ENCODE measurements at regions not wholly inside any gene's neighbourhood (a gene's known extent, or its start where the extent isn't known, plus 50 kb on each side); places are given as distances from the start of the nearest gene placed in this dataset.

GRCh38 chr7:43040461-43040860 is 72.0 kb upstream of the HECW1 start:
- ATAC-seq (replicated peaks in 1 of 4) = no peak
- H3K27me3 ChIP-seq (replicated peaks in 1 of 2; ENCODE audit: control insufficient read depth in 2 of 2, extremely low read depth in 1 of 2, insufficient read depth in 2 of 2, low read length in 1 of 2) = peaks cover 0 to 4% of the 10 kb centered on the region in 2 experiments
- DNase-seq = no peak
- ChIA-PET POLR2A (no interaction called here), CTCF (no interaction called here)
- H3K36me3 ChIP-seq (ENCODE audit: control insufficient read depth in 2 of 2, extremely low read depth in 1 of 2, insufficient read depth in 1 of 2, low read length in 1 of 2) = no peaks in the 10 kb centered on the region
- Mint-ChIP-seq H3K27me3 (peaks cover 10 to 26% of the 10 kb centered on the region in 2 donors), H3K27ac (no peak overlapping the region), H3K36me3 (no peaks in the 10 kb centered on the region), H3K4me1 (no peaks in the 10 kb centered on the region), H3K9me3 (no peaks in the 10 kb centered on the region), H3K4me3 (no peak overlapping the region)
- H3K9me3 ChIP-seq = no peaks in the 10 kb centered on the region
- no peak overlapping the region for H3K27ac ChIP-seq (ENCODE audit: low read length)
- H3K4me1 ChIP-seq (ENCODE audit: control insufficient read depth in 1 of 2, extremely low read depth in 1 of 2, insufficient read depth in 2 of 2, low read length in 2 of 2) = no peaks in the 10 kb centered on the region
- no peak overlapping the region for H3K4me3 ChIP-seq (ENCODE audit: control insufficient read depth in 1 of 2, extremely low read depth in 1 of 2, low read length in 1 of 2)

DNA sequence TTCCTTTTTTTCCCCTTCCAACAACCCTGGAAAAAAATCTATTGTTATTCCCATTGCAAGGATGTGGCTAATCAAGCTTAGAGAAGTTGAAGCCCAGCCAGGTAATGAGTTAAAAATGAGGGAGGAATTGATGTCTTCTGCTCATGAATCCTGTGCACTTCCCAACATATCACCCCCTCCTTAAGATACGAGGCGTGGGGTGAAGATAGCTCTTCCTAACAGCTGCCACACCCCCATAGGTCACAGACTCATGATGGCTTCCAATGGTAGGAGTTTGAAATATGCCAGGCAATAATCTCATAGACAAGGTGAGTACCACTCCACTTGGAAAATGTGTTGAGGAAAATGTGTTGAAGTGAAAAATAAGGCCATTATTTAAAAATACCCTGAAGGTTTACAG is 71.3 kb upstream of the HECW1 start:
- CTCF ChIA-PET = no interaction called here
- H3K27ac Mint-ChIP-seq = no peak overlapping the region

DNA sequence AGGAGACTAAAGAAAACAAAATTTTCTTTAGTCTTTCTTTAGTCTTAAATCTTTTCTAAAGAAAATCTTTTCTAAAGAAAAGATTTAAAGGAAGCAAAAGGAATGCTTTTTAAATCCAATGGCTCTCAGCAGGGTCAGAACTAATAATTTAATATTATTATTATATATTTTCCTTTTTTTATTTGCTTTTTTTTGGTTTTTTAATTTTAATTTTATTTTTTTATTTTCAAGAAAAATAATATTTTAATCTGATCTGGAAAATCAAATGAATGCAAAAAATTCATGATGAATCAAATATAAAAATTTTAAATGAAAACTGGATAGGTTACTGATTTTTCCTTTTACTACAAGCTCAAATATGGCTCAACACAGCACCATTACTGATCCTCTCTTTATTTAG is 70.7 kb upstream of the HECW1 start:
- DNase-seq (no peak), ATAC-seq (replicated peaks in 1 of 4) (no peak)
- H3K4me3 Mint-ChIP-seq = no peak overlapping the region
- peaks cover 12 to 33% of the 10 kb centered on the region in 2 donors for H3K27me3 Mint-ChIP-seq
- no peak overlapping the region for H3K27ac ChIP-seq (ENCODE audit: low read length)
- no peaks in the 10 kb centered on the region for H3K4me1 ChIP-seq (ENCODE audit: control insufficient read depth in 1 of 2, extremely low read depth in 1 of 2, insufficient read depth in 2 of 2, low read length in 2 of 2)
- no peaks in the 10 kb centered on the region for H3K9me3 ChIP-seq
- H3K4me1 Mint-ChIP-seq = no peaks in the 10 kb centered on the region
- no peaks in the 10 kb centered on the region for H3K36me3 Mint-ChIP-seq
- H3K27ac Mint-ChIP-seq = no peak overlapping the region
- ChIA-PET CTCF (interaction anchor here in 1 of 2 donors (0.6 kb wide), 1 partner anchor 13 kb away, joined by 4 read pairs; no protein-coding TSS in a partner anchor), POLR2A (no interaction called here)
- H3K36me3 ChIP-seq (ENCODE audit: control insufficient read depth in 2 of 2, extremely low read depth in 1 of 2, insufficient read depth in 1 of 2, low read length in 1 of 2) = no peaks in the 10 kb centered on the region
- H3K9me3 Mint-ChIP-seq = no peaks in the 10 kb centered on the region
- H3K27me3 ChIP-seq (replicated peaks in 1 of 2; ENCODE audit: control insufficient read depth in 2 of 2, extremely low read depth in 1 of 2, insufficient read depth in 2 of 2, low read length in 1 of 2) = peaks cover 0 to 9% of the 10 kb centered on the region in 2 experiments
- H3K4me3 ChIP-seq (ENCODE audit: control insufficient read depth in 1 of 2, extremely low read depth in 1 of 2, low read length in 1 of 2) = no peak overlapping the region

More for the DNA sequence above, 71.3 kb upstream of the HECW1 start:
- H3K4me1 ChIP-seq (ENCODE audit: control insufficient read depth in 1 of 2, extremely low read depth in 1 of 2, insufficient read depth in 2 of 2, low read length in 2 of 2) = no peaks in the 10 kb centered on the region
- H3K27ac ChIP-seq (ENCODE audit: low read length) = no peak overlapping the region
- peaks cover 0 to 4% of the 10 kb centered on the region in 2 experiments for H3K27me3 ChIP-seq (replicated peaks in 1 of 2; ENCODE audit: control insufficient read depth in 2 of 2, extremely low read depth in 1 of 2, insufficient read depth in 2 of 2, low read length in 1 of 2)
- no peak for DNase-seq
- Mint-ChIP-seq H3K9me3 (no peaks in the 10 kb centered on the region), H3K27me3 (peaks cover 12 to 32% of the 10 kb centered on the region in 2 donors), H3K4me1 (no peaks in the 10 kb centered on the region), H3K4me3 (no peak overlapping the region), H3K36me3 (no peaks in the 10 kb centered on the region)
- H3K36me3 ChIP-seq (ENCODE audit: control insufficient read depth in 2 of 2, extremely low read depth in 1 of 2, insufficient read depth in 1 of 2, low read length in 1 of 2) = no peaks in the 10 kb centered on the region
- no peak for ATAC-seq (replicated peaks in 1 of 4)
- no peaks in the 10 kb centered on the region for H3K9me3 ChIP-seq
- no peak overlapping the region for H3K4me3 ChIP-seq (ENCODE audit: control insufficient read depth in 1 of 2, extremely low read depth in 1 of 2, low read length in 1 of 2)
- no CpG with 5 or more reads among the region's 2 CpGs for WGBS (ENCODE audit: insufficient coverage)
- POLR2A ChIA-PET = no interaction called here

DNA sequence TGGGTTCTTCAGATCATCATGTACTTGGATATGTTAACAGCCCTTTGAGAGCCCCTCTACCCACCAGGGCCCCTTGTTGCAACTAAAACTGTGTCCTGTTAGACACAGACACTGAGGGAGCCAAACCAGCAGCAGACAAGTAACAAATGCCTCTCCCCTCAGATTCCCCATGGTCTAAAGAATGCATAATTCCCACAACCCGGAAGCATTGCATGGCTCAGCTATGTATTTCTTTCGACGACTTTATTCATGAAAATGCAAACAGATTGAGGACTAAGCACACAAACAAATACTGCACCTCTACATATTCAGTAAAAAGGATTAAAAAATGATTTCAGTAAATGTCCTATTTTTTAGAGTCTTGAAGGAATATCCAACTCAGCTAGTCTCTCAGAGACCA is 70.1 kb upstream of the HECW1 start:
- H3K27me3 ChIP-seq (replicated peaks in 1 of 2; ENCODE audit: control insufficient read depth in 2 of 2, extremely low read depth in 1 of 2, insufficient read depth in 2 of 2, low read length in 1 of 2) = peaks cover 0 to 10% of the 10 kb centered on the region in 2 experiments
- Mint-ChIP-seq H3K27me3 (peaks cover 17 to 37% of the 10 kb centered on the region in 2 donors), H3K36me3 (no peaks in the 10 kb centered on the region), H3K4me3 (no peak overlapping the region), H3K4me1 (no peaks in the 10 kb centered on the region), H3K27ac (no peak overlapping the region), H3K9me3 (no peaks in the 10 kb centered on the region)
- H3K36me3 ChIP-seq (ENCODE audit: control insufficient read depth in 2 of 2, extremely low read depth in 1 of 2, insufficient read depth in 1 of 2, low read length in 1 of 2) = no peaks in the 10 kb centered on the region
- no peaks in the 10 kb centered on the region for H3K4me1 ChIP-seq (ENCODE audit: control insufficient read depth in 1 of 2, extremely low read depth in 1 of 2, insufficient read depth in 2 of 2, low read length in 2 of 2)
- DNase-seq (no peak), ATAC-seq (replicated peaks in 1 of 4) (no peak)
- 100% methylated on average over 1 of the region's 3 CpGs for WGBS (ENCODE audit: insufficient coverage)
- POLR2A ChIA-PET = no interaction called here
- H3K9me3 ChIP-seq = no peaks in the 10 kb centered on the region
- H3K27ac ChIP-seq (ENCODE audit: low read length) = no peak overlapping the region
- no peak overlapping the region for H3K4me3 ChIP-seq (ENCODE audit: control insufficient read depth in 1 of 2, extremely low read depth in 1 of 2, low read length in 1 of 2)
- CTCF ChIA-PET = interaction anchor here in 1 of 2 donors (0.6 kb wide), 1 partner anchor 13 kb away, joined by 4 read pairs; no protein-coding TSS in a partner anchor

- no peaks in the 10 kb centered on the region for H3K36me3 ChIP-seq (ENCODE audit: control insufficient read depth in 2 of 2, extremely low read depth in 1 of 2, insufficient read depth in 1 of 2, low read length in 1 of 2)
- no peak overlapping the region for H3K27ac ChIP-seq (ENCODE audit: low read length)
- peaks cover 3% of the 10 kb centered on the region for H3K36me3 Mint-ChIP-seq
- no peaks in the 10 kb centered on the region for H3K4me1 Mint-ChIP-seq
- no peaks in the 10 kb centered on the region for H3K9me3 ChIP-seq
- DNase-seq = no peak
- POLR2A ChIA-PET = no interaction called here
- ATAC-seq (replicated peaks in 1 of 4) = no peak
- peaks cover 7 to 13% (median 7%) of the 10 kb centered on the region in 3 donors for H3K9me3 Mint-ChIP-seq
- H3K4me3 Mint-ChIP-seq = no peak overlapping the region
- CTCF ChIA-PET = no interaction called here
- H3K27ac Mint-ChIP-seq = no peak overlapping the region
- peaks cover 0 to 10% of the 10 kb centered on the region in 2 experiments for H3K27me3 ChIP-seq (replicated peaks in 1 of 2; ENCODE audit: control insufficient read depth in 2 of 2, extremely low read depth in 1 of 2, insufficient read depth in 2 of 2, low read length in 1 of 2)
- peaks cover 25 to 48% of the 10 kb centered on the region in 2 donors for H3K27me3 Mint-ChIP-seq
- WGBS (ENCODE audit: insufficient coverage) = no CpG with 5 or more reads among the region's 1 CpG
- no peaks in the 10 kb centered on the region for H3K4me1 ChIP-seq (ENCODE audit: control insufficient read depth in 1 of 2, extremely low read depth in 1 of 2, insufficient read depth in 2 of 2, low read length in 2 of 2)
- H3K4me3 ChIP-seq (ENCODE audit: control insufficient read depth in 1 of 2, extremely low read depth in 1 of 2, low read length in 1 of 2) = no peak overlapping the region
Measured at GRCh38 chr7:43044511-43044910, 67.9 kb upstream of the HECW1 start.

DNA sequence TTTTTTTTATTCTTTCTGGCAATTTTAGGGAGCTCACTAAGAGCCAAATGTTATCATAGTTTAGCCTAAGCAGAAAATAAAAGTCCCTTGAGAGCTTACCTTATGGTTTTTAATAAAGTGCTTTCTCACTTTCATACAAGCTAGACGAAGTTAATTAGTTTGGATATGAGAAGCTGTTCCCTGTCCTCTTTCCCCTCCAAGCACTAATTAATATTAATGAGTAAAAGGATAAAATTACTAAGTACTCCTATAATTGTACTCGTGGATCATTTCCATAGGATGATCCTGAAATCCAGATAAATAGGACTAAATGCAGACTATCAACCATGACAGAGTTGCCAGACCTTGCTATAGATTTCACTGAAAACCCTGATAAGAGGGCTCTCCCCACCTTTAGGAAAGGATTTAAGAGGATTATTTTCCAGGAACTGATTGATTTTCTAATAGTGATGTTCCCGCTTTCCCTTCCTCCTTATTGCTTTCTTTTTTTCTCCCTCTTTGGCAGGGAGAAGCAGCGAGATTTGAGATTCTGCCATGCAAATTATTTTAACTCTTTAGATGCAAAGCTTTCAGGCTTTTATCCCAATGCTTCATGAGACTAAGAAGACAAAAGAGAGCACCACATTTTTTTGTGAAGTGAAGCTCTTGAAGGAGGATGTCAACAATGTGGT is 58.3 kb upstream of the HECW1 start:
- CTCF ChIA-PET = no interaction called here
- POLR2A ChIA-PET = no interaction called here
- no peak for DNase-seq
- Histone ChIP-seq H3K4me3 (ENCODE audit: control insufficient read depth in 1 of 2, extremely low read depth in 1 of 2, low read length in 1 of 2) (no peak overlapping the region), H3K4me1 (ENCODE audit: control insufficient read depth in 1 of 2, extremely low read depth in 1 of 2, insufficient read depth in 2 of 2, low read length in 2 of 2) (no peaks in the 10 kb centered on the region), H3K9me3 (no peaks in the 10 kb centered on the region), H3K27me3 (replicated peaks in 1 of 2; ENCODE audit: control insufficient read depth in 2 of 2, extremely low read depth in 1 of 2, insufficient read depth in 2 of 2, low read length in 1 of 2) (peaks cover 0 to 7% of the 10 kb centered on the region in 2 experiments), H3K36me3 (ENCODE audit: control insufficient read depth in 2 of 2, extremely low read depth in 1 of 2, insufficient read depth in 1 of 2, low read length in 1 of 2) (no peaks in the 10 kb centered on the region), H3K27ac (ENCODE audit: low read length) (no peak overlapping the region)
- Mint-ChIP-seq H3K4me1 (peaks cover 0 to 2% (median 0%) of the 10 kb centered on the region in 3 donors), H3K36me3 (no peaks in the 10 kb centered on the region), H3K27me3 (peaks cover 13 to 16% of the 10 kb centered on the region in 2 donors), H3K9me3 (peaks cover 2 to 10% (median 2%) of the 10 kb centered on the region in 3 donors), H3K27ac (no peak overlapping the region), H3K4me3 (no peak overlapping the region)
- ATAC-seq (replicated peaks in 1 of 4) = no peak
- 80% methylated on average over 1 of the region's 4 CpGs for WGBS (ENCODE audit: insufficient coverage)

DNA sequence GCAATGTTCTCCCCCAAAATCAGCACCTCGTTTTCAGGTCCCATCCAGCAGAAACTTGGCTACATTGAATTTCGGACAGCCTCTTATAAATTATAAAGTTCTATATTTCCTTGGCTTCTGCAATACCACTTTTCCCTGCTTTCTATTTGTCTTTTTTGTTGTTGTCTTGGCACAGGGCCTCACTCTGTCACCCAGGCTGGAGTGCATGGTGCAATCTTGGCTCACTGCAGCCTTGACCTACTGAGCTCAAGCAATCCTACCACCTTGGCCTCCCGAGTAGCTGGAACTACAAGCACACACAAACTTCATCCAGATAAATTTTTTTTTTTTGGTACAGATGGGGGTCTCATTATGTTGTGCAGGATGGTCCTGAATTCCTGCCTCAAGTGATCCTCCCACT is 55.3 kb upstream of the HECW1 start:
- H3K9me3 Mint-ChIP-seq = no peaks in the 10 kb centered on the region
- DNase-seq = no peak
- WGBS (ENCODE audit: insufficient coverage) = no CpG with 5 or more reads among the region's 3 CpGs

More for the DNA sequence above, 55.3 kb upstream of the HECW1 start:
- H3K4me3 Mint-ChIP-seq = no peak overlapping the region
- H3K27ac ChIP-seq (ENCODE audit: low read length) = no peak overlapping the region
- ChIA-PET POLR2A (no interaction called here), CTCF (no interaction called here)
- H3K36me3 Mint-ChIP-seq = no peaks in the 10 kb centered on the region
- H3K27me3 Mint-ChIP-seq = peaks cover 9 to 11% of the 10 kb centered on the region in 2 donors
- peaks cover 0 to 2% (median 0%) of the 10 kb centered on the region in 3 donors for H3K4me1 Mint-ChIP-seq
- H3K27me3 ChIP-seq (replicated peaks in 1 of 2; ENCODE audit: control insufficient read depth in 2 of 2, extremely low read depth in 1 of 2, insufficient read depth in 2 of 2, low read length in 1 of 2) = peaks cover 0 to 7% of the 10 kb centered on the region in 2 experiments
- no peaks in the 10 kb centered on the region for H3K4me1 ChIP-seq (ENCODE audit: control insufficient read depth in 1 of 2, extremely low read depth in 1 of 2, insufficient read depth in 2 of 2, low read length in 2 of 2)
- no peak for ATAC-seq (replicated peaks in 1 of 4)
- H3K4me3 ChIP-seq (ENCODE audit: control insufficient read depth in 1 of 2, extremely low read depth in 1 of 2, low read length in 1 of 2) = no peak overlapping the region
- H3K36me3 ChIP-seq (ENCODE audit: control insufficient read depth in 2 of 2, extremely low read depth in 1 of 2, insufficient read depth in 1 of 2, low read length in 1 of 2) = no peaks in the 10 kb centered on the region
- no peaks in the 10 kb centered on the region for H3K9me3 ChIP-seq
- no peak overlapping the region for H3K27ac Mint-ChIP-seq
